ENCODE measurements at regions not wholly inside any gene's neighbourhood (a gene's known extent, or its start where the extent isn't known, plus 50 kb on each side); places are given as distances from the start of the nearest gene placed in this dataset.

DNA sequence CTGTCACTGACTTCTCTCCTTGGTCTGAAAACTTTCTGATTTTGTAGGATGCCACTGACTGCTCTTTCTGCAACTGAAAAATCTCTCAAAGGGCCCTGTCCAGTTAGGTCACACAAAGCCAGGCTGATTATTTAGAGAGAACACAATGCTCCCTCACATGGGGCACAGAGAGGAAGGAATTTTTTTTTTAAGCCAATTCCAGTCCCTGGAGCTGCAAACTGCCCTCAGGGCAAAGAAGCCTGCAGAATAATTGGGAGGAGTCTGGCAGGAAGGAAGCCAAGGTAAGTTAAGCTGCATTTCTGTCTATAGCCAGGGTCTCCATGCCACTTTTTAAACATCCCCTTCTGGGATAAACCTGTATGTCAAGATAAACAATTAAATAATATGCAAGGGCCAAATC lies 305.5 kb downstream of the ZSWIM6 start:
- no peak overlapping the region for H3K27ac ChIP-seq
- no peak for DNase-seq
- no peaks in the 10 kb centered on the region for H3K9me3 ChIP-seq
- H3K27me3 ChIP-seq, result no peaks in the 10 kb centered on the region
- peaks cover 0 to 14% (median 11%) of the 10 kb centered on the region in 4 donors for H3K4me1 ChIP-seq
- no peak overlapping the region for H3K4me3 ChIP-seq
- no peak for TF ChIP-seq CTCF (IDR thresholded peaks at IDR 0.05)
- no peaks in the 10 kb centered on the region for H3K36me3 ChIP-seq
- intact Hi-C loops (cut with DNase I; ENCODE audit: low total_unique reads), result no loop called here

- Histone ChIP-seq H3K36me3 (no peaks in the 10 kb centered on the region), H3K27me3 (no peaks in the 10 kb centered on the region), H3K4me3 (no peak overlapping the region), H3K9me3 (no peaks in the 10 kb centered on the region), H3K4me1 (peaks cover 0 to 14% (median 11%) of the 10 kb centered on the region in 4 donors), H3K27ac (no peak overlapping the region)
- TF ChIP-seq CTCF (IDR thresholded peaks at IDR 0.05), result no peak
- no peak for DNase-seq
- intact Hi-C loops (cut with DNase I; ENCODE audit: low total_unique reads), result no loop called here
Measured at GRCh38 chr5:61638476-61638875, 306.4 kb downstream of the ZSWIM6 start.

GRCh38 chr5:61640179-61641021 lies 308.3 kb downstream of the ZSWIM6 start:
- Histone ChIP-seq H3K27ac (no peak overlapping the region), H3K4me1 (peaks cover 0 to 14% (median 11%) of the 10 kb centered on the region in 4 donors), H3K27me3 (no peaks in the 10 kb centered on the region), H3K9me3 (no peaks in the 10 kb centered on the region), H3K4me3 (no peak overlapping the region), H3K36me3 (no peaks in the 10 kb centered on the region)
- intact Hi-C loops (cut with DNase I; ENCODE audit: low total_unique reads), result no loop called here
- no peak for DNase-seq
- no peak for TF ChIP-seq CTCF (IDR thresholded peaks at IDR 0.05)

- intact Hi-C loops (cut with DNase I; ENCODE audit: low total_unique reads), result no loop called here
- no peak for DNase-seq
- no peaks in the 10 kb centered on the region for H3K27me3 ChIP-seq
- no peaks in the 10 kb centered on the region for H3K36me3 ChIP-seq
- peaks cover 0 to 14% (median 11%) of the 10 kb centered on the region in 4 donors for H3K4me1 ChIP-seq
- H3K27ac ChIP-seq, result no peak overlapping the region
- TF ChIP-seq CTCF (IDR thresholded peaks at IDR 0.05), result no peak
- H3K9me3 ChIP-seq, result no peaks in the 10 kb centered on the region
- no peak overlapping the region for H3K4me3 ChIP-seq
Measured at GRCh38 chr5:61641748-61642565, 309.9 kb downstream of the ZSWIM6 start.

- Histone ChIP-seq H3K4me3 (no peak overlapping the region), H3K27ac (no peak overlapping the region), H3K4me1 (no peaks in the 10 kb centered on the region), H3K27me3 (no peaks in the 10 kb centered on the region), H3K36me3 (no peaks in the 10 kb centered on the region), H3K9me3 (no peaks in the 10 kb centered on the region)
- no peak for TF ChIP-seq CTCF (IDR thresholded peaks at IDR 0.05)
- intact Hi-C loops (cut with DNase I; ENCODE audit: low total_unique reads), result no loop called here
- DNase-seq, result no peak
Measured at GRCh38 chr5:61647672-61648071, 315.6 kb downstream of the ZSWIM6 start.
